HepG2 (cell line): ENCODE measurements at regions not wholly inside any gene's neighbourhood (a gene's known extent, or its start where the extent isn't known, plus 50 kb on each side); places are given as distances from the start of the nearest gene placed in this dataset.

Source experiments
- ATAC-seq: fragments of 200-7000 bp; cut with Tn5 transposase; 3 replicates; pipeline ENCODE4 v1.9.1; 2020; ENCODE audit warnings: mild to moderate bottlenecking, moderate library complexity
- BruUV-seq: library from RNA; stranded (reverse); fragments of 400-500 nt; replicated peaks from 2 replicates; lab custom pipeline; 2021; lab: Mats Ljungman, UMichigan
- CTCF ChIA-PET: fragments of 300-600 bp; formaldehyde crosslinking; extraction: SDS; loops from one replicate; lab custom pipeline; 2021; ENCODE audit warnings: low total read pairs, inconsistent platforms, low intra/inter-chr PET ratio; lab: Yijun Ruan, JAX
- POLR2A ChIA-PET: fragments of 350-600 bp; sonication (Branson Sonifier 250); formaldehyde crosslinking; loops from one replicate; lab custom pipeline; 2020; ENCODE audit warnings: antibody characterized with exemption, inconsistent platforms; lab: Yijun Ruan, JAX
- DNase-seq: peaks from one replicate; pipeline ENCODE4 v3.0.0-alpha.2; 2015; ENCODE audit warnings: low spot score
- FAIRE-seq: peaks from 3 replicates; lab custom pipeline; 2011; peaks lifted over from hg19 to GRCh38; lab: Jason Lieb, UNC
- H2AFZ ChIP-seq: one replicate; pipeline ENCODE4 v1.6.1; 2011; ENCODE audit warnings: low read length, inconsistent platforms
- H3K27ac ChIP-seq: fragments of 300-600 bp; 3 replicates; pipeline ENCODE4 v1.8.0; 2011; ENCODE audit warnings: mixed run types, mild to moderate bottlenecking, mixed read lengths, low read length, inconsistent platforms; ENCODE audit not compliant: insufficient read depth; ENCODE audit errors: extremely low read length
- H3K27me3 ChIP-seq, 2 experiments: fragments of 200-600 bp in 1 of 2; 2 replicates in 1 of 2; 3 replicates in 1 of 2; pipeline versions ENCODE4 v1.6.0 to v1.8.0; 2011; ENCODE audit warnings: low read length in 2 of 2, mild to moderate bottlenecking in 2 of 2, moderate library complexity in 2 of 2, inconsistent platforms in 1 of 2; ENCODE audit not compliant: insufficient read depth in 2 of 2, control insufficient read depth in 1 of 2
- H3K36me3 ChIP-seq, 2 experiments: fragments of 200-600 bp in 1 of 2; replicated peaks in 1 of 2; 2 replicates in 1 of 2; 3 replicates in 1 of 2; pipeline versions ENCODE4 v1.5.1 to v1.8.0; 2011; ENCODE audit warnings: low read length in 2 of 2, inconsistent platforms in 1 of 2; ENCODE audit not compliant: insufficient read depth in 2 of 2, control insufficient read depth in 1 of 2
- H3K4me1 ChIP-seq: 2 replicates; pipeline ENCODE4 v1.5.1; 2012; ENCODE audit warnings: low read length, inconsistent platforms; ENCODE audit not compliant: insufficient read depth
- H3K4me2 ChIP-seq: 2 replicates; pipeline ENCODE4 v1.6.0; 2011; ENCODE audit warnings: low read depth, low read length, inconsistent platforms
- H3K4me3 ChIP-seq, 3 experiments: fragments of 200-600 bp in 1 of 3; sonication (generic), shearing (Covaris generic) in 1 of 3; replicated peaks in 1 of 3; 2 replicates each; pipeline ENCODE4 v1.5.1; 2011 to 2016; ENCODE audit warnings: low read length in 3 of 3, inconsistent platforms in 2 of 3, low read depth in 2 of 3, mild to moderate bottlenecking in 2 of 3, control low read depth in 1 of 3, mixed read lengths in 1 of 3; ENCODE audit not compliant: insufficient read depth in 1 of 3
- H3K79me2 ChIP-seq: one replicate; pipeline ENCODE4 v1.6.1; 2011; ENCODE audit warnings: low read length, inconsistent platforms; ENCODE audit not compliant: insufficient read depth
- H3K9ac ChIP-seq: 2 replicates; pipeline ENCODE4 v1.6.0; 2011; ENCODE audit warnings: mild to moderate bottlenecking, low read depth, low read length, inconsistent platforms; ENCODE audit not compliant: insufficient read depth
- H3K9me3 ChIP-seq: 2 replicates; pipeline ENCODE4 v1.5.1; 2012; ENCODE audit warnings: mild to moderate bottlenecking, low read length
- H4K20me1 ChIP-seq: 2 replicates; pipeline ENCODE4 v1.6.0; 2011; ENCODE audit warnings: inconsistent platforms, mild to moderate bottlenecking, low read length, moderate library complexity; ENCODE audit not compliant: insufficient read depth
- AHR ChIP-seq: IDR thresholded peaks from 2 replicates; pipeline ENCODE4 v1.6.1; 2018; ENCODE audit warnings: missing genetic modification reagents, missing compliant biosample characterization
- CHCHD3 ChIP-seq: sonication (generic); formaldehyde crosslinking; IDR thresholded peaks from 2 replicates; pipeline ENCODE4 v1.8.0; 2022; ENCODE audit warnings: mild to moderate bottlenecking, missing genetic modification reagents, moderate library complexity
- HDAC1 ChIP-seq: sonication (generic); formaldehyde crosslinking; IDR thresholded peaks from 2 replicates; pipeline ENCODE4 v1.5.1; 2020; ENCODE audit warnings: mild to moderate bottlenecking, missing genetic modification reagents
- HNF1B ChIP-seq: sonication (generic); formaldehyde crosslinking; IDR thresholded peaks from 2 replicates; pipeline ENCODE4 v1.5.1; 2020; ENCODE audit warnings: mild to moderate bottlenecking, moderate library complexity, missing genetic modification reagents
- NCOR1 ChIP-seq: fragments of 200-600 bp; sonication (generic); IDR thresholded peaks from 2 replicates; pipeline ENCODE4 v1.7.0; 2017; ENCODE audit warnings: antibody characterized with exemption, low read length, borderline replicate concordance
- NR0B2 ChIP-seq: sonication (generic); formaldehyde crosslinking; IDR thresholded peaks from 2 replicates; pipeline ENCODE4 v1.4.0; 2020; ENCODE audit warnings: mild to moderate bottlenecking, missing genetic modification reagents
- PITX1 ChIP-seq: sonication (generic); formaldehyde crosslinking; IDR thresholded peaks from 2 replicates; pipeline ENCODE4 v1.5.1; 2020; ENCODE audit warnings: mild to moderate bottlenecking, missing genetic modification reagents
- PRPF4 ChIP-seq: fragments of 200-400 bp; formaldehyde crosslinking; IDR thresholded peaks from 2 replicates; pipeline ENCODE4 v1.6.1; 2016; ENCODE audit warnings: low read length, low read depth; ENCODE audit not compliant: poor library complexity, severe bottlenecking
- SAFB2 ChIP-seq: sonication (generic); formaldehyde crosslinking; IDR thresholded peaks from 2 replicates; pipeline ENCODE4 v1.5.1; 2020; ENCODE audit warnings: missing genetic modification reagents, low read depth, mild to moderate bottlenecking, borderline replicate concordance
- SMARCC2 ChIP-seq: fragments of 450-650 bp; IDR thresholded peaks from 2 replicates; pipeline ENCODE4 v1.6.1; 2017; ENCODE audit warnings: antibody characterized with exemption, mild to moderate bottlenecking
- SP5 ChIP-seq: IDR thresholded peaks from 2 replicates; pipeline ENCODE4 v1.6.1; 2016; ENCODE audit warnings: low read depth, borderline replicate concordance
- YY1 ChIP-seq: IDR thresholded peaks from 2 replicates; pipeline ENCODE4 v1.6.1; 2011; ENCODE audit warnings: low read length, low read depth, moderate library complexity, mild to moderate bottlenecking; ENCODE audit not compliant: insufficient read depth, insufficient replicate concordance
- ZKSCAN1 ChIP-seq: fragments of 150-350 bp; IDR thresholded peaks from 2 replicates; pipeline ENCODE4 v1.6.1; 2014; ENCODE audit warnings: low read length
- ZNF205 ChIP-seq: IDR thresholded peaks from 2 replicates; pipeline ENCODE4 v1.6.1; 2018; ENCODE audit warnings: missing biosample characterization, missing genetic modification reagents
- ZNF362 ChIP-seq: sonication (generic); formaldehyde crosslinking; IDR thresholded peaks from 2 replicates; pipeline ENCODE4 v1.4.0; 2020; ENCODE audit warnings: missing genetic modification reagents, mild to moderate bottlenecking, borderline replicate concordance
- ZNF547 ChIP-seq: sonication (generic); formaldehyde crosslinking; IDR thresholded peaks from 2 replicates; pipeline ENCODE4 v1.5.1; 2020; ENCODE audit warnings: mild to moderate bottlenecking, missing genetic modification reagents
- WGBS: methylation state at CpG from one replicate; pipeline ENCODE4 v1.1.6; 2017; ENCODE audit warnings: low lambda C conversion rate; 5-methylcytosine and 5-hydroxymethylcytosine counted together
- in situ Hi-C: cut with HindIII; loops from 2 replicates; pipeline ENCODE4 v1.10.0; 2017; ENCODE audit warnings: low pct_unique_long_range_greater_than_20kb; ENCODE audit not compliant: extremely low pct_ligation_motif_present
- intact Hi-C: fragments of 100-400 bp; cut with micrococcal nuclease; formaldehyde crosslinking; loops from one replicate; pipeline ENCODE4 v1.10.0; 2022; ENCODE audit not compliant: unreplicated experiment
- TF ChIP-seq, protein P1 (sequence below): fragments of 450-650 bp; IDR thresholded peaks from 2 replicates; pipeline ENCODE4 v1.6.1; 2017

DNA sequence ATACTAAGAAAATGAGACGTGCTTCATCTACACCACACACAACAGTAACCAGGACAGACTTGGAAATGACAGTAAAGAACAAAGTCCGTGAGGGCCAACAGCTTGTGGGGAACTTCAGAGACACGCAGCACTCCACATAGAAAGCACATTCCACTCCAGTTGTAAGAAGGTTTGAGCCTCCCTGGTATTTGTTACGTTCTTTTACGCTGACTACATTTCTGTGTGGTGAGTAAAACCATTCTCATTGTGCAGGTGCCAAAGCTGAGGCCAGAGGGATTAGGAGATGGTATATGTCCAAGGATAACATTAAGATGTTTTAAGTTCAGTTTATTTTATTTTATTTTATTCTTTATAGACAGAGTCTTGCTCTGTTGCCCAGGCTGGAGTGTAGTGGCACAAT is 1189.9 kb downstream of the UQCRFS1 start:
- Histone ChIP-seq H3K36me3 (no peaks in the 10 kb centered on the region), H3K27ac (no peak overlapping the region), H3K27me3 (no peaks in the 10 kb centered on the region), H3K79me2 (no peaks in the 10 kb centered on the region), H4K20me1 (no peaks in the 10 kb centered on the region), H2AFZ (no peak overlapping the region), H3K4me2 (no peak overlapping the region), H3K9ac (no peak overlapping the region), H3K9me3 (peaks cover 89% of the 10 kb centered on the region), H3K4me3 (no peak overlapping the region), H3K4me1 (no peaks in the 10 kb centered on the region)
- BruUV-seq = no TSS peak
- 3% methylated on average over 5 of the region's 5 CpGs for WGBS
- intact Hi-C loops = no loop called here
- DNase-seq (no peak), FAIRE-seq (no peak), ATAC-seq (no peak)
- TF ChIP-seq, protein P1, sequence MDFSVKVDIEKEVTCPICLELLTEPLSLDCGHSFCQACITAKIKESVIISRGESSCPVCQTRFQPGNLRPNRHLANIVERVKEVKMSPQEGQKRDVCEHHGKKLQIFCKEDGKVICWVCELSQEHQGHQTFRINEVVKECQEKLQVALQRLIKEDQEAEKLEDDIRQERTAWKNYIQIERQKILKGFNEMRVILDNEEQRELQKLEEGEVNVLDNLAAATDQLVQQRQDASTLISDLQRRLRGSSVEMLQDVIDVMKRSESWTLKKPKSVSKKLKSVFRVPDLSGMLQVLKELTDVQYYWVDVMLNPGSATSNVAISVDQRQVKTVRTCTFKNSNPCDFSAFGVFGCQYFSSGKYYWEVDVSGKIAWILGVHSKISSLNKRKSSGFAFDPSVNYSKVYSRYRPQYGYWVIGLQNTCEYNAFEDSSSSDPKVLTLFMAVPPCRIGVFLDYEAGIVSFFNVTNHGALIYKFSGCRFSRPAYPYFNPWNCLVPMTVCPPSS = no peak
- TF ChIP-seq AHR (no peak), CHCHD3 (no peak), PRPF4 (no peak), ZNF205 (no peak), NCOR1 (no peak), ZKSCAN1 (no peak), SMARCC2 (no peak), PITX1 (CRISPR knock-in tag) (no peak)
- ChIA-PET CTCF (no interaction called here), POLR2A (no interaction called here)
- in situ Hi-C loops = no loop called here

GRCh38 chr19:28022506-28022905 is 1190.4 kb downstream of the UQCRFS1 start:
- in situ Hi-C loops = no loop called here
- Histone ChIP-seq H3K36me3 (no peaks in the 10 kb centered on the region), H3K4me1 (no peaks in the 10 kb centered on the region), H3K27ac (no peak overlapping the region), H3K9me3 (peaks cover 89% of the 10 kb centered on the region), H3K9ac (no peak overlapping the region), H4K20me1 (no peaks in the 10 kb centered on the region), H3K4me3 (no peak overlapping the region), H3K27me3 (no peaks in the 10 kb centered on the region), H3K79me2 (no peaks in the 10 kb centered on the region), H2AFZ (no peak overlapping the region), H3K4me2 (no peak overlapping the region)
- no peak for FAIRE-seq
- WGBS = 43% methylated on average over 3 of the region's 7 CpGs
- ChIA-PET POLR2A (no interaction called here), CTCF (no interaction called here)
- no peak for ATAC-seq
- DNase-seq = no peak
- intact Hi-C loops = no loop called here
- no TSS peak for BruUV-seq
- TF ChIP-seq SAFB2 (CRISPR knock-in tag) = no peak
- no peak for TF ChIP-seq YY1
- no peak for TF ChIP-seq SP5
- no peak for TF ChIP-seq ZNF362 (CRISPR knock-in tag)
- no peak for TF ChIP-seq HNF1B (CRISPR knock-in tag)
- TF ChIP-seq HDAC1 (CRISPR knock-in tag) = no peak
- no peak for TF ChIP-seq ZNF547 (CRISPR knock-in tag)
- no peak for TF ChIP-seq NR0B2
